HUES64 (cell line): ENCODE measurements at regions not wholly inside any gene's neighbourhood (a gene's known extent, or its start where the extent isn't known, plus 50 kb on each side); places are given as distances from the start of the nearest gene placed in this dataset.
"Not testable (repeated sequence)": the region's sequence is repeated elsewhere in the genome, so short reads cannot be mapped to it uniquely, and the experiment has no call there.

Experiments
- H3K27ac ChIP-seq: 2 replicates; pipeline ENCODE4 v1.7.0; 2013; ENCODE audit warnings: low read depth, low read length, inconsistent platforms
- H3K27me3 ChIP-seq: 2 replicates; pipeline ENCODE4 v1.6.1; 2013; ENCODE audit warnings: mild to moderate bottlenecking, low read length; ENCODE audit not compliant: insufficient read depth
- H3K36me3 ChIP-seq: 2 replicates; pipeline ENCODE4 v1.6.1; 2013; ENCODE audit warnings: mild to moderate bottlenecking, low read length; ENCODE audit not compliant: insufficient read depth
- H3K4me1 ChIP-seq: 2 replicates; pipeline ENCODE4 v1.6.1; 2013; ENCODE audit warnings: mild to moderate bottlenecking, low read length, moderate library complexity; ENCODE audit not compliant: insufficient read depth
- H3K4me3 ChIP-seq: 2 replicates; pipeline ENCODE4 v1.5.1; 2013; ENCODE audit warnings: mild to moderate bottlenecking, low read length, moderate library complexity
- H3K9ac ChIP-seq: 2 replicates; pipeline ENCODE4 v1.6.1; 2013; ENCODE audit warnings: mild to moderate bottlenecking, low read depth, low read length
- H3K9me3 ChIP-seq: 2 replicates; pipeline ENCODE4 v1.6.1; 2013; ENCODE audit warnings: low read depth, low read length; ENCODE audit not compliant: insufficient read depth
- WGBS: fragments of 150-250, 120-280 bp; methylation state at CpG from one replicate; pipeline ENCODE4 v1.1.7; 2013; ENCODE audit warnings: missing lambda C conversion rate; 5-methylcytosine and 5-hydroxymethylcytosine counted together

DNA sequence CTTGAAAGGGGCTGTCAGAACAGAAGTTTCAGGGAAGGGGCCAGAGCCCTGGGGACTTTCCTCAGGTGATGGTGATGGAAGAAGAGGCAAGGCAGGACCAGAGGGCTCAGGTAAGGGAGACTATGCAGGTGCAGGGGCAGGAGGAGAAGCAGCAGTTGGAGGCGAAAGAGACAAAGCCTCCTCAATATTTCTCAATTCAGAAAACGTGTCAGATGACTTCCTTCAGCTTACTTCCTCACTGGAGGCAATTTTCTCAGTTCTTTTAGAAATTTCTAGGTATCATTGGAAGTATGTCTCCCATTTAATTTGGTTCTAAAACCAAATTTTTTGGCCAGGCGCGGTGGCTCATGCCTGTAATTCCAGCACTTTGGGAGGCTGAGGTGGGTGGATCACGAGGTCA, 112.4 kb downstream of the PPIAL4G start:
- WGBS, result 86% methylated on average over 5 of the region's 5 CpGs
- H3K9ac ChIP-seq, H3K9me3 ChIP-seq, H3K27ac ChIP-seq, H3K4me3 ChIP-seq, H3K27me3 ChIP-seq, H3K36me3 ChIP-seq, H3K4me1 ChIP-seq: not testable (repeated sequence)

DNA sequence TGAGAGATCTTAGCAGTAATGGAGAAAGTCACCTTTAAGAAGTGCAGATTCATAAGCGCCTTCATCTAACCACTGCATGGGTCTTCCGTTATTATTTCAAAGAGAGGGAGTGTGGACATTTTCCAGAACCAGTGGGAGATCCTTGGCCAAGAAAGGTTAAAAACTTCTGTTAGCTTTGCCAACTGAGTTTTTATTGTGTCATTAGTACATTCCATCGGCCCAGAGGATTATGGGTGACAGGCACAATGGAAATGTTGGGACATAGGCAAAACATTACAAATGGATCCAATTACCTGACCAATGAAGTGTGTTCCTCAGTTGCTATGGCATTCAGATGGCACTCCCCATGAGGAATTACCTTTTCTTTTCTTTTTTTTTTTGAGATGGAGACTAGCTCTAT, 115.5 kb downstream of the PPIAL4G start:
- Histone ChIP-seq H3K36me3 (no peaks in the 10 kb centered on the region), H3K9me3 (no peaks in the 10 kb centered on the region), H3K27me3 (peaks cover 10% of the 10 kb centered on the region; the same call in 1 of the 2 replicates), H3K4me3 (no peak overlapping the region), H3K4me1 (peaks cover 4% of the 10 kb centered on the region; the same call in 1 of the 2 replicates), H3K27ac (no peak overlapping the region), H3K9ac (no peak overlapping the region)
- 95% methylated on average over 3 of the region's 3 CpGs for WGBS

DNA sequence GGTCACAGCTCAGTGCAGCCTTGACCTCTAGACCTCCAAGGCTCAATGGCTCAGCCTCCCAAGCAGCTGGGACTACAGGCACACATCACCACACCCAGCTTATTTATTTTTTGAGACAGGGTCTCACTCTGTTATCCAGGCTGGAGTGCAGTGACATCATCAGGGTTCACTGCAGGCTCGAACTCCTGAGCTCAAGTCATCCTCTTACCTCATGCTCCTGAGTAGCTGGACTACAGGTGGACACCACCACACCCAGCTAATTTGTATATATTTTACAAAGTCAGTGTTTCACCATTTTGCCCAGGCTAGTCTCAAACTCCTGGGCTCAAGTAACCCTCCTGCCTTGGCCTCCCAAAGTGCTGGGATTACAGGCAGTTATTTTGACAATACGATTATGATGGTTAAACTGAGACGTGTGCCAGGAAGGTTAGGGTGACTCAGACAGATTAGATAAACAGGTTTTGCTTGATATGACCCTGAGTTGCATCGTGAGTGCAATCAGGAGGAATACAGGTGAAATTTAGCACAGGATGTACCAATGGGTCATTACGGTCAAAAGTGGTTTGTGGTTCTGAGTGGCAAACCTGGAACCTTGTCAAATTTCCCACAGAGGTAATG, 116.9 kb downstream of the PPIAL4G start:
- WGBS, result 85% methylated on average over 4 of the region's 5 CpGs
- H3K4me1 ChIP-seq, H3K4me3 ChIP-seq, H3K9me3 ChIP-seq, H3K9ac ChIP-seq, H3K27ac ChIP-seq, H3K36me3 ChIP-seq: not testable (repeated sequence)
- peaks cover 20% of the 10 kb centered on the region for H3K27me3 ChIP-seq

DNA sequence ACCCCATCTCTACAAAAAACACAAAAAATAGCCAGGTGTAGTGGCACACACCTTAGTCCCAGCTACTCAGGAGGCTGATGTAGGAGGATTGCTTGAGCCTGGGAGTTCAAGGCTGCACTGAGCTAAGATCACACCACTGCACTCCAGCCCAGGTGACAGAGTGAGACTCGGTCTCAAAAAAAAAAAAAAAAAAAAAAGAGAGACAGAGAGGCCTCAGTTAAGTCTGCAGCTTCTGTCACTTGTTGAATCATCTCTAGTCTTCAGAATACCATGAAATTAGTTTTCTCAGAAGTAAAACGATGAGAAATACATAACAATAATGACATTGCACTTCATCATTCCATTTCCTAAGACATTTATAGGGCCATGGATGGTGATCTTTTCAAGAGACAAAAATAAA, 118.0 kb downstream of the PPIAL4G start:
- not testable (repeated sequence) for H3K9ac ChIP-seq, H3K9me3 ChIP-seq, H3K36me3 ChIP-seq, H3K4me3 ChIP-seq, H3K27ac ChIP-seq, H3K4me1 ChIP-seq
- 90% methylated on average over 2 of the region's 2 CpGs for WGBS
- peaks cover 28% of the 10 kb centered on the region for H3K27me3 ChIP-seq

DNA sequence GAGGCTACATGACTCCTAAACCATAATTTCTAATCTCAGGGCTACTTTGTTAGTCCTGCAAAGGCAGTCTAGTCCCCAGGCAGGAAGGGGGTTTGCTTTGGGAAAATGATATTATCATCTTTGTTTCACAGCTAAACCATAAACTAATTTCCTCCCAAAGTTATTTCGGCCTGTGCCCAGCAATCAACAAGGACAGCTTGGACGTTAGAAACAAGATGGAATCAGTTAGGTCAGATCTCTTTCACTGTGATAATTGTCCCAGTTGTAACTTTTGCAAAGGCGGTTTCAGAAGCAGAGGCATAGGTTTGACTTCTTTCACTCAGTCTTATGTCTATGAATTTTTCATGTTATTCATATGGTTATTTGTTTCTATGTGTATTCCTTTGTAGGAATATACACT, 119.1 kb downstream of the PPIAL4G start:
- not testable (repeated sequence) for H3K27ac ChIP-seq, H3K4me1 ChIP-seq, H3K9me3 ChIP-seq, H3K9ac ChIP-seq, H3K36me3 ChIP-seq, H3K4me3 ChIP-seq
- peaks cover 32% of the 10 kb centered on the region for H3K27me3 ChIP-seq
- WGBS, result 88% methylated on average over 3 of the region's 3 CpGs

DNA sequence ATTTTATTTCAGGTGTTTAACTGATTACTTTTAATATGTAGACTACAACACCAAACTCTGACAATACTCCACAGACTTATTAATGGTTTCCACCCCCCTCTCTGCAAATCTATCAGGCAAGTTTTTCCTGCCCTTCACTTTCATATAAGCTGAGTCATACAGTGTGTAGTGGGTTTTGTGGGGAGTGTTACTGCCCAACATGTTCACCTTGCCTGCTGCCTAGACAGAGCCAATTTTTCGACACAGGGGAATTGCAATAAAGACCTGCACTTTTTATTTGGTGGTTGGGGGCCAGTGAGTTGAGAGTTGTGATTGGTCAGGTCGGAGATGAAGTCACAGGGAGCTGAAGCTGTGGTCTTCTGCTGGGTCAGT, 119.7 kb downstream of the PPIAL4G start:
- WGBS, result 92% methylated on average over 2 of the region's 2 CpGs
- no peaks in the 10 kb centered on the region for H3K9me3 ChIP-seq

DNA sequence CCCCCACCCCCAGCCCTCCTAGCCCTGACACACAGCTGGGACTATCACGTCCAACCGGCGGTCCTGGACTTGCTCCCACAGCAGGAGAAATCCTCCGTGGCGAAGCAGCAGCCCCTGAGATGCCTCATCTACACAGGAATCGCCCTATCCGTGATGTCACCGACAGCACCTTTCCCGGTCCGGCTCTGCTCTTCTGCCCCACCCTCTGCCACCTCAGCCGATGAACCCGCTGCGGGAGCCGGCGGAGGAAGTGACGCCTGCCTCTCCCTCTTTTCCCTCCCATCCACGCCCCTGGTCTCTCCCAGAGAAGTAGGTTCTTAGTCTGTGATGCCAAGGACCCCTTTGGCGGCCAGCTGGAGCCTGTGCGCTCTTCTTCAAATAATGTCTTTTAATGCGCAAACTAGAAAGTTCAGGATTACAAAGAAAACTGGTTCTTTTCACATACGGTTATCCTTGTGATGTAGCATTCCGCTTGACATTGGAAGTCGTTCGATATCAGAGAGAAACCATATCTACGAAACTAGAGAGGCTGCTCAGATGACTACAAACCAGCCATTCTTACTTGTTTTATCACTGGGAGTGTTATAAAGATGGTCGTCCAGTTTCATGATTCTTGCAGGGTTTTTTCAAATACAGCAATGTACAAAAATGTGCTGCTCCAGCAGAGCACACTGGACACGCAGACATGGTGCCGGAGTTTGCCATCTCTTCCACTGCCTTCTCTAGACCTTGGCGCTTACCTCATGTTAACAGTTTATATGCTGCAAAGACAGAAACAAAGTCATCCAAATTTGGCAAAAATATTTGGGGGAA, 120.3 kb downstream of the PPIAL4G start:
- 36% methylated on average over 29 of the region's 29 CpGs for WGBS

More for the DNA sequence above, 119.7 kb downstream of the PPIAL4G start:
- no peak overlapping the region for H3K27ac ChIP-seq
- no peaks in the 10 kb centered on the region for H3K36me3 ChIP-seq
- H3K4me1 ChIP-seq, result peaks cover 4% of the 10 kb centered on the region; the same call in 1 of the 2 replicates
- H3K9ac ChIP-seq, result no peak overlapping the region
- H3K4me3 ChIP-seq, result no peak overlapping the region
- H3K27me3 ChIP-seq, result peaks cover 34% of the 10 kb centered on the region

DNA sequence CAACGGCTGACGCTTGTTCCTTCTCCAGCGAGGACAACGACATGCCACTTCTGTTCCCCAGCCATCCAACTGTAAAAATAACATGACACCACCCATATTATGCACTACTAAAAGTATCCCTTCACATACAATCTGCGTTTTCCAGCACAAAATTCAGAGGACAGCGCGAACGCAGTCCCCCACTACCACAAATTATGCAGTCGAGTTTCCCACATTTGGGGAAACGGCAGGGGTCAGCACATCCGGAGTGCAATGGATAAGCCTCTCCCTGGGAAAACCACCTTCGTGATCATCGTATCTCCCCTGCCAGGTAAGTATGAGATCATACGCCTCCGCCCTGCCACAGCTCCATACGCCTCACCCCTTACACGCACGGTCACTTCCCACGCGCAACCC, 120.9 kb downstream of the PPIAL4G start:
- 2% methylated on average over 19 of the region's 20 CpGs for WGBS
- Histone ChIP-seq H3K36me3 (no peaks in the 10 kb centered on the region), H3K4me1 (peaks cover 4% of the 10 kb centered on the region; the same call in 1 of the 2 replicates), H3K27me3 (peaks cover 46% of the 10 kb centered on the region), H3K9ac (no peak overlapping the region), H3K9me3 (no peaks in the 10 kb centered on the region), H3K4me3 (peak overlapping the region; percentile 60), H3K27ac (no peak overlapping the region)

More for the DNA sequence above, 120.3 kb downstream of the PPIAL4G start:
- no peaks in the 10 kb centered on the region for H3K9me3 ChIP-seq
- peak overlapping the region; percentile 60 for H3K4me3 ChIP-seq
- H3K27me3 ChIP-seq, result peaks cover 40% of the 10 kb centered on the region
- H3K36me3 ChIP-seq, result no peaks in the 10 kb centered on the region
- no peak overlapping the region for H3K9ac ChIP-seq
- H3K4me1 ChIP-seq, result peaks cover 4% of the 10 kb centered on the region; the same call in 1 of the 2 replicates
- no peak overlapping the region for H3K27ac ChIP-seq

DNA sequence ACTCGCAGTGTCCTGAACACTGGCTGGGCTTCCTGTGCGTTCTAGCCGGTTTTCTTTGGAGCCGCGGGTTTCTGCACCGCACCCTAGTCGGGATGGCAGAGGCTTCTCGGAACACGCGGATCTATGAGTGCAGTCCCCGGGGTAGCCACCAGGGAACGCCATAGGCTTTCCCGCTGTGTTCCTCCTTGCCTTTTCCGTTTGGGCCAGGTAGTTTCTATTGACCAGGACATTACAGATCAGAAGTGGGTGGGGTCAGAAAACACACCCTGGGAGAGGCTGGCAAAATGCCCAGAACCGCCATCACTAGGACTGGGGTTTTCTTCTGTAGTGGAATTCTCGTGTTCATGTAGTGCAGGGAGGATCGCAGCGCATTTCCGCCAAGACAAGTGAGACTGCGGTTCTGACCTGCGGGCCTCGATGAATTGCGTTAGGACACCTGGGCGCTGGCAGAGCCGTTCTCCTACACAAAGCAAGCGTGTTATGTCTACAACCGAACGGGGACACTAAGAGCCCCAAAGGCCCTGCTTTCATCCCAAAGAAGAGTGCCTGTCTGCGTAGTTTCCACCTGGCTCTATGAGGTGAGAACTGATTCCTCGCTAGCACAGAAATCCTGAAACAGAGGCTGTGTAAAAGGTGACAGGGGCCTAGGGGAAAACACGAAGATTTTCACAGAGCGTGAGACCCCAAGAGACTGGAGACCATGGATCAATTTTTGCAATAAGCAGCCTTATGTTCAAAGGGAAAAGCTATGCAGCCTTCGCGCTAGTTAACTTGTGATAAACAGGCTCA, 121.5 kb downstream of the PPIAL4G start:
- H3K27me3 ChIP-seq, result peaks cover 52% of the 10 kb centered on the region
- peak overlapping the region; percentile 60 for H3K4me3 ChIP-seq
- WGBS, result 3% methylated on average over 34 of the region's 34 CpGs
- not testable (repeated sequence) for H3K4me1 ChIP-seq, H3K9me3 ChIP-seq, H3K27ac ChIP-seq, H3K36me3 ChIP-seq
- H3K9ac ChIP-seq, result peak overlapping the region; percentile 45; the same call in 1 of the 2 replicates

DNA sequence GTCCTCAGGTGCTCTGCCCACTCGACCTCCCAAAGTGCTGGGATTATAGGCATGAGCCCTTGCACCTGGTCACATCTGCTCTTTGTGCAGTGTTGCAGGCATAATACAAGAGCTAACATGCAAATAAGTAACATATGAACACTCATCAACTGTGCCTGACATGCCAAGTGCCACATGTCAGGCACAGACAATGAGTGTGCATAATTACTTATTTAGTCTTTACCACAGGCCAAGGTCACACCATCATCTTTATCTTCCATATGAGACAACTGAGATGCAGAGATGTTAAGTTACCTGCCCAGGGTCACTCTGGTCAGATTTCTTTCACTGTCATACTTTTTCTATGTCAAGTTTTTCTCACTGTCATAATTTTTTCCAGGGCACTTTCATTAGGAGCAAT, 126.1 kb downstream of the PPIAL4G start:
- Histone ChIP-seq H3K36me3 (no peaks in the 10 kb centered on the region), H3K27me3 (peaks cover 83% of the 10 kb centered on the region), H3K27ac (no peak overlapping the region), H3K4me3 (no peak overlapping the region), H3K9ac (no peak overlapping the region), H3K9me3 (no peaks in the 10 kb centered on the region), H3K4me1 (peaks cover 15% of the 10 kb centered on the region; the same call in 1 of the 2 replicates)
- WGBS, result 80% methylated on average over 1 of the region's 1 CpG

DNA sequence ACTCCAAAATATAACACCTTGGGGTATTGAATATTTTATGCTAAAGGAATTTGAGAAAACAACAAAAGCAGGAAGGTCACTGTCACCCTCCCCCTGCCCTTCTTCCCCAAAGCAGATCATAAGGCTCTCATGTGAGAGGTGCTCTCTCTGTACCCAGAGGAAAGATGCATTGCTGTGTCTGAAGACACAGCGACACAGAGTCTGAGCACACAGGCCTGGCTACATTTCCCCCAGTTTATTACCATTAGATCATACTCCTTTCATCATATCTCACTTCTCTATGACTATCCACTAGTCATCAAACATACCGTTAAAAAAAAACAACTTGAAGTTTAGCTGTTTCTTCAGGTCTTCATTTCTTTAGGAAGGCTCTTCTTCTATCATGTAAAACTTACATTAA, 127.1 kb downstream of the PPIAL4G start:
- peaks cover 15% of the 10 kb centered on the region; the same call in 1 of the 2 replicates for H3K4me1 ChIP-seq
- H3K9me3 ChIP-seq, result no peaks in the 10 kb centered on the region
- peaks cover 85% of the 10 kb centered on the region for H3K27me3 ChIP-seq
- 91% methylated on average over 2 of the region's 2 CpGs for WGBS
- no peak overlapping the region for H3K4me3 ChIP-seq
- no peak overlapping the region for H3K9ac ChIP-seq
- no peaks in the 10 kb centered on the region for H3K36me3 ChIP-seq
- H3K27ac ChIP-seq, result no peak overlapping the region
